HG02981 (cell line): ENCODE measurements at regions not wholly inside any gene's neighbourhood (a gene's known extent, or its start where the extent isn't known, plus 50 kb on each side); places are given as distances from the start of the nearest gene placed in this dataset.

ENCODE experiments used
- ATAC-seq: cut with Tn5 transposase; IDR thresholded peaks from one replicate; pipeline ENCODE4 v1.9.1; 2021; ENCODE audit warnings: mild to moderate bottlenecking, moderate library complexity; ENCODE audit not compliant: unreplicated experiment

- no peak for ATAC-seq
Measured at GRCh38 chr20:11785885-11786507, 131.7 kb upstream of the BTBD3 start.

GRCh38 chr20:11790046-11790445 lies 127.6 kb upstream of the BTBD3 start:
- ATAC-seq, result no peak

- ATAC-seq, result no peak
Measured at GRCh38 chr20:11791316-11791715, 126.4 kb upstream of the BTBD3 start.

- no peak for ATAC-seq
Measured at GRCh38 chr20:11791835-11792567, 125.7 kb upstream of the BTBD3 start.

GRCh38 chr20:11792568-11792953 lies 125.1 kb upstream of the BTBD3 start:
- no peak for ATAC-seq

- ATAC-seq, result no peak
Measured at GRCh38 chr20:11794525-11794924, 123.2 kb upstream of the BTBD3 start.

GRCh38 chr20:11795071-11795615 lies 122.5 kb upstream of the BTBD3 start:
- no peak for ATAC-seq

GRCh38 chr20:11796026-11796425 lies 121.7 kb upstream of the BTBD3 start:
- peak; percentile 45 for ATAC-seq

GRCh38 chr20:11797156-11797555 lies 120.5 kb upstream of the BTBD3 start:
- ATAC-seq, result no peak

- ATAC-seq, result no peak
Measured at GRCh38 chr20:11799281-11799684, 118.4 kb upstream of the BTBD3 start.

- no peak for ATAC-seq
Measured at GRCh38 chr20:11807054-11808048, 110.3 kb upstream of the BTBD3 start.

- ATAC-seq, result no peak
Measured at GRCh38 chr20:11808841-11809240, 108.9 kb upstream of the BTBD3 start.

GRCh38 chr20:11810311-11811083 lies 107.2 kb upstream of the BTBD3 start:
- no peak for ATAC-seq

GRCh38 chr20:11813106-11813890 lies 104.4 kb upstream of the BTBD3 start:
- ATAC-seq, result no peak

GRCh38 chr20:11814267-11814666 lies 103.4 kb upstream of the BTBD3 start:
- ATAC-seq, result no peak

GRCh38 chr20:11820838-11821237 lies 96.9 kb upstream of the BTBD3 start:
- ATAC-seq, result no peak

- no peak for ATAC-seq
Measured at GRCh38 chr20:11822540-11822794, 95.2 kb upstream of the BTBD3 start.

GRCh38 chr20:11826334-11826733 lies 91.4 kb upstream of the BTBD3 start:
- no peak for ATAC-seq

- no peak for ATAC-seq
Measured at GRCh38 chr20:11832397-11832796, 85.3 kb upstream of the BTBD3 start.

- no peak for ATAC-seq
Measured at GRCh38 chr20:11832851-11833250, 84.8 kb upstream of the BTBD3 start.
